Middle frontal gyrus (tissue), 1 donor: ENCODE measurements at regions not wholly inside any gene's neighbourhood (a gene's known extent, or its start where the extent isn't known, plus 50 kb on each side); places are given as distances from the start of the nearest gene placed in this dataset.

Source experiments
- DNase-seq: peaks from one replicate; pipeline ENCODE4 v3.0.0-alpha.2; 2015; ENCODE audit warnings: low spot score; ENCODE audit errors: extremely low spot score

GRCh38 chr3:147755310-147755709 is 346.1 kb downstream of the ZIC1 start:
- DNase-seq, result no peak

DNA sequence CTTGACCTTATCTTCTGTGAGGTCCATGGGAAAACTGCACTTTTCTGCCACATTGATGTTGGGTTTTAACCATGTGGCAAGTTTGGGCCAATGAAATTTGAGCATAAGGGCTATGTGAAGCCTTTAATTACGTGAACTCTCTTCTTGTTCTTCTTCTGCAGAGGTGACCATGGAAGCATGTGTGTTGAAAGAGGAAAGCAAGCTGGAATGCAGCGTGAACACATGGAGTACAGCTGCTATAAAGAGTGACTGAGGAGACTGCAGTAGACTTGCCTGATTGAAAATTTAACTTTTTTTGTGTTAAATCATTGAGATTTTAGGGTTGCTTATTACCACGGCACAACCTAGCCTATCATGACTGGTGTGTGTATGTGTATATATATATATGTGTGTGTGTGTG is 347.3 kb downstream of the ZIC1 start:
- DNase-seq, result no peak

DNA sequence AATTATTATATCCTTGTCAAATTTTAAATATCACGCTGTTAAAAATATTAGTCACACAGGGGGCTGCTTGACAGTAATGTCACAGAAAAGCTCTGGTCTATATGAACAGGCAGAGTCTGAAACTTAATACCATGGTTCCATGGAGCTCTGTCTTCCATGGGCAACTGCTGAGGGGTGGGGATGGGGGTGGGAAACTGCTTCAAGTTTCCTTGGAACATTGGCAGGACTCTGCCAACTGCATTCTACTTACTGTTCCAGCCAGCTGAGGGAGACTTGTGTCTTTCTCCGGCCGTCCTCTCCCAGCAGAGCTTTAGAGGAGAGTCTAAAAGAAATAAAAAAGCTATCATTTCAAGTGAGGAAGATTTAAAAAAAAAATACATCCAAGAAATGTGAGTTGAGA is 348.7 kb downstream of the ZIC1 start:
- DNase-seq, result no peak

DNA sequence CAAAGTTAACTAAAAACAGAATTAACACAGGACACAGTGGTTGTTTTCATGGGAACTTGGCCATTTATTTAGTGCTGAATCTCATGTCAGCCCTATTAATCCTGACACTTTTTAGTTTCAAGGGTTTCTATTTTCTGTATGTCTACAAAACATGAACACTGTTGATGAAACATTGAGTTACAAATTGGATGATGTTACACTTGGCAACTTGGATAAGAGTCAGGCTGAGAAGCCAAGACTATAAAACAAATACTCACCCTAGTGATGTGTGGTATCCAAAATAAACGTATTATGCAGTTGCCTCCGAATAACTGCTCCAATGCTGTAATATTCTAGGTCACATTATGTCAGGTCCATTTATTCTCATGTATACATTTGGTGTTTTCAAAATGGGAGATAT is 349.6 kb downstream of the ZIC1 start:
- DNase-seq, result no peak

- DNase-seq, result no peak
Observed at GRCh38 chr3:147760085-147760484, 350.9 kb downstream of the ZIC1 start.

- no peak for DNase-seq
Observed at GRCh38 chr3:147760941-147761340, 351.8 kb downstream of the ZIC1 start.

- no peak for DNase-seq
Observed at GRCh38 chr3:147773116-147773630, 364.0 kb downstream of the ZIC1 start.

DNA sequence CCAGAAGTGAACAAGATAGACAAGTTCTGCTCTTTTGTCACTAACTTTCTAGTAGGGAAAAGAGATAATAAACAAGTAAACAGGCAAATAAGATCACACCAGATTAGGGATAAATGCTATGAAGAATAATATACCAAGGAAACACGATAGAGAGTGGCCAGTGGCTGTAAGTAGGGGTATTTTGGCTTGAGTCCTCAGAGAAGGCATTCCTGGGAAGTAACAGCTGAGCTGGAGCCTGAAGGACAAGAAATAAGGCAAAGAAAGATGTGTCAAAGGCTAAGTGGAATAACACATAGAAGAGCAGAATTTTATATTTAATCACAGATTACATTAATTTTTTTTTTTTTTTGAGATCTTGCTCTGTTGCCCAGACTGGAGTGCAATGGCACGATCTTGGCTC is 366.2 kb downstream of the ZIC1 start:
- DNase-seq, result no peak

DNA sequence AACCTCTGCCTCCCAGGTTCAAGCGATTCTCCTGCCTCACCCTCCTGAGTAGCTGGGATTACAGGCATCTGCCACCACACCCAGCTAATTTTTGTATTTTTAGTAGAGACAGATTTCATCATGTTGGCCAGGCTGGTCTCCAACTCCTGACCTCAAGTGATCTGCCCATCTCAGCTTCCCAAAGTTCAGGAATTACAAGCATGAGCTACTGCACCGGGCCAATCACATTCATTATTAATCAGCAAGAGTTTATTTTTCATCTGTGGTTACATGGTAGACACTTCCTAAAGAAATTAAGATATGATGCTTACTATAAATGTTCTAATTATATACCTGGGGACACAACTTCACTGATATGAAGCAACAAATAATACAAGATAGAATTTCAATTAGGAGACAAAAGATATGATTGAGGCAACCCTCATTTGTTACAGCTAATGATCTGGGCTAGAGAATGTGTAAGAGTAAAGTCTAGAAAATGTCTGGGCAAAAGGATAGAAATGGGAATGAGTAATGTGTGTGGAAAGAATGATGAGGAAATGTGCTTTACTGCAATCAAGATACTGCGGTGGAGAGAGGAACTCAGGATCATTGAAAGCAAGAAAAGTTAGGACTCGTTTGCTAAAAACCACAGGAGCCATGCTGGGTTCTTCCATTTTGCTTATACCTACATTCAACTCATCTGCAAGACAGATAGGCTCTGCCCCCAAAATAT is 366.8 kb downstream of the ZIC1 start:
- no peak for DNase-seq

DNA sequence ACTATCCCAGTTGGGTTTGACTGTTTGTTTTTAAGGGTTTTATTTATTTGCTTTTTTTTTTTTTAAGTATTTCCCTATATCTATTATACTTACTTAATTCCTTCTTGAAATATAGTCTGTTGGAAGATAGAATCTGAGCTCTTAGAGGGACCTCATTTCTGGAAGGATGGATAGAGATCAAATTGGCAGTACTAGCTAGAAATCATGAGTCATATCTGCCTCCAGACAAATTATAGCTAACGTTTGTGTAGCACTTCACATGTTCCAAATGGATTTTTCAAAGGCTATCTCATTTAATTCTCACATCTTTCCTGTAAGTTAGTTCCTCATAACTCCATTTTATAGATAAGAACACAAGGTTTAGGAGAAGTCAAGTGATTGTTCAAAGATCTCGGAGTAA is 384.7 kb downstream of the ZIC1 start:
- no peak for DNase-seq

GRCh38 chr3:147794596-147794995 is 385.4 kb downstream of the ZIC1 start:
- DNase-seq, result no peak

DNA sequence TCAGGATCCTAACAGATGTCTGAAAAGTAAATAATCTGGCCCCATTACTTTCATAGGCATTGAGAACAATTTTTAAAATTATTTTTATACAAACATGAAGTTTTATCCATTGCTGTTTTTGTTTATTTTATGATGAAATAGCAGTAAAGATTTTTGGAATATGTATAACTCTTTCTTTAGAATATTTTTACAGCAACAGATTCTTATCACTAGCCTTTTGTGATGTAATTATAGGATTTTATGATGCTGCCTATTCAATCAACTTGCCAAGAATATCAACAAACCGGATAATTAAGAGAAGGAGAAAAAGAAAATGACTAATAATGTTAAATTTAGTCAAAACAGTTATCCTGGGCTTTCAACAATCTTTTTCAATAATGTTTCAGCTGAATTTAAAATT is 386.3 kb downstream of the ZIC1 start:
- DNase-seq, result no peak

DNA sequence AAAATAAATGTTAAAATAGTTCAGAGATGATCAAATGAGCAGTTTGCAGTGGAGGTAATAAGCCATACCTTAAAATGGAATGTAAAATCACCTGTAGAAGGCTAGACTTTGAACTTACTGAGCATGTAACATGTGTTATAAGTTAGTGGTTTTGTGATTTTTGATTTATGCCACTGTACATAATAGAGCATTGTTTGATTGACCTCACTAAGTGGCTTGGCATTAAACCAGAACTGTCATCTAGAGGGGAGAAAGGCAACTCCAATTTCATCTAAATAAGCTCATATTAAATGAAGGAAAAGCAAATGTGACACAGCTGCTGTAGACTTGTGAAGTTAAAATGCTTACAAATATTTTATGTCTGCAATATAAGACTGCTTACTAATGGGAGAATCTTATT is 387.9 kb downstream of the ZIC1 start:
- DNase-seq, result no peak

DNA sequence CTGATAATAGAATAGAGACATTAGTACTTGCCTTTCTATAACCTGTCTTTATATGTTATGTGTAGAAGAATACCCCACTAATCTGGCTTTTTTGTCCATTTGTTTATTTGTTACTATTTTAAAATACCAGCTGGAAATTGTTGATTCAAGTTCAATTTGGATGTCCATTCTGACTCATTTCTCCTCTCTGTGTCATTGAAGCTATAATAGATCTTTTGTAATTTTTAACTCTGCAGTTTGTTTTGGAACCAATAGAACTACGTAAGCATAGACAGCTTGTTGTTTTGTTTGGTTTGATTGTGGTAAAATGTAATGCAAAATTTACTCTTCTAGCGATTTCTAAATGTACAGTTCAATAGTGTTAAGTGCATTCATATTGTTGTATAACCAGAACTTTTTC is 390.4 kb downstream of the ZIC1 start:
- no peak for DNase-seq

- DNase-seq, result no peak
Observed at GRCh38 chr3:147807776-147808175, 398.6 kb downstream of the ZIC1 start.

- no peak for DNase-seq
Observed at GRCh38 chr3:147809206-147809605, 400.0 kb downstream of the ZIC1 start.

DNA sequence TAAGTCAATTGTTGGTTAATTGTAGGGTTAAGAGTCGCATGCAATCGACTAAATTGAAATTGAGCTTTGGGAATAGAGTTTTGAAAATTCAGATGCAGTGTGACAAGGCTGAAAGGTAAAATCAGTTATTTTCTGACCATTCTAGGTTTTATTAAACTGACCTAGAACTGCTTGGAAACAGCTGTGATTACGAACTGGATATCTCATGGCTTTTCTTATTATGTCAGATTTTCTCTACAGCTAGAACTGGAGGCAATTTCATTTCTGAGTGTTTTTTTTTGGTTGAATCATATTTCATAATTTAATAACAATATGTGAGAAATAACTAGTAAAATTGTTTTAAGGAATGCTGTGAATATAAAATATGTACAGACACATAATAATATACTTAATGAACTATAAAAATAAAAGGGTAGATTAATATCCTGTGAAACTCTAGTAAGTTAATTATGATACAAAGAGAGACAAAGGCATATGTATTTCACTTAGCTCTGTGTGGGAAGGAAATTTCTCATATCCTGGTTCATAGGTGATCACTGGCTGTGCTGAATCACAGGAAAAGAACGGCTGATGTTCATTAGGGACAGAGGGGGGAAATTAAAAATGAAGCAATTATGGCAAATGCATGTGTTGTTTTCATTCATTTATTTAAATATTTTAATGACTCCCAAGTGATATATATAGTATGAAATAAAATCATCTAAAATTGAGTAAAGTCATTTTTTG is 403.2 kb downstream of the ZIC1 start:
- no peak for DNase-seq

GRCh38 chr3:147813256-147813655 is 404.1 kb downstream of the ZIC1 start:
- DNase-seq, result no peak

DNA sequence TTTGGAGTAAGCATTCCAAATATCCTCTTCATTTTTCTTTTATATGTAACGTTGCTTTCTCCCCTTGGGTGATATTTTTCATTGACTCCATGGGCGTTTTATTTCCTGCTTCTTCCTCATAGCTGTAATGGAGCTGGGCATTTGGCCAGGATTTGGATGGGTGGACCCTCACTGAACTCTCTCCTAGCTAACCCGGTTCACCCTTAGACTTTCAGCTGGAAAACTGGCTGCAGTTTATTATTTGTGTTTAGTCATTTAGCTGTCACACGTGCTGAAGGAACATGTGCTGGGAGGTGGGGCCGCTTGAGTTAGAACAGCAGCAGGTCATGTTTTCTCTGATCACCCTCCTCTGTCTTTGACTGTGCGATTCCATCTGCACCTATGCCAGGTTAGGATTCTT is 407.6 kb downstream of the ZIC1 start:
- no peak for DNase-seq

GRCh38 chr3:147832611-147833010 is 423.4 kb downstream of the ZIC1 start:
- DNase-seq, result no peak

GRCh38 chr3:147836330-147836729 is 427.2 kb downstream of the ZIC1 start:
- DNase-seq, result no peak

- no peak for DNase-seq
Observed at GRCh38 chr3:147838652-147839051, 429.5 kb downstream of the ZIC1 start.

DNA sequence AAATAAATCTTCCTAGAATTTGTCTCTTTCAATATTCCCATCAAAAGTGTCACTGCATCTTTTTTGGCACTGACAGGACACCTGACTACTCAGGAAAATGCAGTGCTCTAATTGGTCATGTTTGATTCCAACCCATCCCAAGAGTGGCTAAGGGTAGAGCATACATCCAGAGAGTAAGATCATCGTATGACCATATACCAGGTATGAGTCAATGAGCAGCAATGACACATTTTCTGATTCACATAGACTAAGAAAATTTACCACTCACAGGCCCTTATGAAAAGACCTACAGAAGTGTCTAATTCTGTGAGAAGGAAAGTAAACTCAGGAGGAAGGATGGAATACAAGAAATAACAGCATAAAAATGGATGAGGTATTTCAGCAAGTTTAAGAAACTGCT is 434.2 kb downstream of the ZIC1 start:
- DNase-seq, result no peak
